NCI-H526 (cell line): ENCODE measurements at regions not wholly inside any gene's neighbourhood (a gene's known extent, or its start where the extent isn't known, plus 50 kb on each side); places are given as distances from the start of the nearest gene placed in this dataset.

Source experiments
- DNase-seq, 2 experiments: peaks; one replicate each; lab custom pipeline; 2025; lab: John Stamatoyannopoulos, UW

GRCh38 chr6:167565884-167566599 is 241.2 kb downstream of the TTLL2 start:
- DNase-seq, result no peak

GRCh38 chr6:167566711-167567141 is 241.8 kb downstream of the TTLL2 start:
- no peak for DNase-seq

- DNase-seq, result no peak
These were observed 242.5 kb downstream of the TTLL2 start for GRCh38 chr6:167567142-167568033.

GRCh38 chr6:167568407-167569024 is 243.6 kb downstream of the TTLL2 start:
- DNase-seq, result no peak

- no peak for DNase-seq
These were observed 244.3 kb downstream of the TTLL2 start for GRCh38 chr6:167569041-167569805.

- no peak for DNase-seq
These were observed 245.0 kb downstream of the TTLL2 start for GRCh38 chr6:167569879-167570278.

GRCh38 chr6:167570460-167571400 is 245.8 kb downstream of the TTLL2 start:
- DNase-seq, result no peak

- no peak for DNase-seq
These were observed 246.7 kb downstream of the TTLL2 start for GRCh38 chr6:167571550-167571949.

GRCh38 chr6:167572106-167572505 is 247.2 kb downstream of the TTLL2 start:
- no peak for DNase-seq

GRCh38 chr6:167572841-167573271 is 248.0 kb downstream of the TTLL2 start:
- DNase-seq, result no peak

- no peak for DNase-seq
These were observed 248.8 kb downstream of the TTLL2 start for GRCh38 chr6:167573461-167574215.

- DNase-seq, result peak in 1 of 2 experiments; percentile 11
These were observed 249.7 kb downstream of the TTLL2 start for GRCh38 chr6:167574431-167575151.

GRCh38 chr6:167575158-167575696 is 250.3 kb downstream of the TTLL2 start:
- DNase-seq, result no peak

GRCh38 chr6:167576050-167576741 is 250.5 kb upstream of the AFDN start:
- no peak for DNase-seq

- DNase-seq, result no peak
These were observed 249.7 kb upstream of the AFDN start for GRCh38 chr6:167576828-167577503.

- DNase-seq, result no peak
These were observed 248.8 kb upstream of the AFDN start for GRCh38 chr6:167577891-167578361.

GRCh38 chr6:167578371-167578901 is 248.3 kb upstream of the AFDN start:
- DNase-seq, result no peak
